ENCODE measurements at regions not wholly inside any gene's neighbourhood (a gene's known extent, or its start where the extent isn't known, plus 50 kb on each side); places are given as distances from the start of the nearest gene placed in this dataset.

DNA sequence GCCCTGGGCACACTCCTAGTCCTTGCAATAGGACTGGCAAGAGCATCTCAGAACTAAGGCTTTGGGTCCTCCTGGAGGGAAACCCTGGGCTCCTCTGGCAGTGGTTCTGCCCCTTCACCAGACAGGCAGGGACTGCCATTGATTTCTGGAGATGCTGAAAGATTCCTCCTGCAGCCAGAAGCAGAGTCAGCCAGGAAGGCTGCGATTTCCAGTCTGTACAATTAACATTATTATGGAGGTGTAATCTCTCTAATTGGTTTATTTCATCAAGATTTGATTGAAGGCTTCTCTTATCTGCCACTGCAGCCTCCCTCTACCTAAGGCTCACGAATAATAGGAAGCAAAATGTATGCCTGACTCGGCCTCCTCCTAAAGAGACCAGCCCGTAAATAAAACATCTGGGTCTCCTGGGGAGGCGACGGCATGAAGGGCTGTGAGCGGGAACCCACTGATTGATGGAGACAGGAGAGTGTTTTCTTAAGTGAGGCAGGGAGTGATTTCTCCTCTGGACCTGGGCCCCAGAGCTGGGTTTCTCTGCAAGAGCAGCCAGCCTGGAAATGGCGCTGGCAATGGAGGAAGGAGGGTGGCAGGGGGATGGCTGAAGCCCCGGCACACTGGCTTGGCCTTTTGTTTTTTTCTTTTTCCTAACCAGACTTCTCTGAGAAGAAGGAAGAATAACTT lies 689.6 kb downstream of the DHX35 start:
- 51% methylated on average over 4 of the region's 9 CpGs for WGBS (ENCODE audit: insufficient coverage)
- H3K9me3 ChIP-seq (replicated peaks; ENCODE audit: control insufficient read depth, low read depth, low read length): no peaks in the 10 kb centered on the region
- H3K27ac ChIP-seq (ENCODE audit: low read length): no peak overlapping the region
- no peaks in the 10 kb centered on the region for H3K36me3 ChIP-seq (ENCODE audit: control insufficient read depth, insufficient read depth, low read length)
- H3K4me3 ChIP-seq (ENCODE audit: low read length): no peak overlapping the region
- DNase-seq: no peak
- H3K27me3 ChIP-seq (ENCODE audit: control insufficient read depth, insufficient read depth, low read length): no peaks in the 10 kb centered on the region
- H3K4me1 ChIP-seq (ENCODE audit: control insufficient read depth, insufficient read depth, low read length): no peaks in the 10 kb centered on the region

DNA sequence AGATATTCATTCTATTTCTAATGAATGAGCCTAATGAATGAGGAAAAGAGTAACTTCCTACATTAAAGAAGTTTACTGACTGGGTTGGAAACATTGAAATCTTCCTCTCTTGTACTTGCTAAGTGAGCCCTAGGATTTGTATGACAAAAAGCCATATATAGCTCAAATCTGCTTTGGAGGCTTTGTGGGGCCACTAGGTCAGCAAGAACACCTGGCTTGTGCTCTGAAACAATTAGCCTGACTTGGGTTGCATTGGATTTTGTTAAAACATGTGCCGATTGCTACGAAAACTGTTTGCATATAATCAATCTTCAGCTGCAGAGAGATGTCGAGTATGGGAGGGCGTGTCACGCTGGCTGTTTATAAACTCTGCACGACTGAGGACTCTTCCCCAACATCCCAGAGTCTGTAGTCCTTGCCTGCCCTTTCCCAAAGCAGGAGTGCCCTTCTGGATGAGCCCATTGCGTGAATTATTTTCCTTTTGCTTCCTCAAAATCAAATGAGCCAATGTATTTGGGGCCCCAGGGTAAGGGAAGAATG lies 684.8 kb downstream of the DHX35 start:
- Histone ChIP-seq H3K4me1 (ENCODE audit: control insufficient read depth, insufficient read depth, low read length) (peaks cover 11% of the 10 kb centered on the region), H3K27me3 (ENCODE audit: control insufficient read depth, insufficient read depth, low read length) (no peaks in the 10 kb centered on the region), H3K4me3 (ENCODE audit: low read length) (no peak overlapping the region), H3K9me3 (replicated peaks; ENCODE audit: control insufficient read depth, low read depth, low read length) (no peaks in the 10 kb centered on the region), H3K27ac (ENCODE audit: low read length) (no peak overlapping the region), H3K36me3 (ENCODE audit: control insufficient read depth, insufficient read depth, low read length) (no peaks in the 10 kb centered on the region)
- DNase-seq: no peak
- WGBS (ENCODE audit: insufficient coverage): 78% methylated on average over 4 of the region's 7 CpGs

DNA sequence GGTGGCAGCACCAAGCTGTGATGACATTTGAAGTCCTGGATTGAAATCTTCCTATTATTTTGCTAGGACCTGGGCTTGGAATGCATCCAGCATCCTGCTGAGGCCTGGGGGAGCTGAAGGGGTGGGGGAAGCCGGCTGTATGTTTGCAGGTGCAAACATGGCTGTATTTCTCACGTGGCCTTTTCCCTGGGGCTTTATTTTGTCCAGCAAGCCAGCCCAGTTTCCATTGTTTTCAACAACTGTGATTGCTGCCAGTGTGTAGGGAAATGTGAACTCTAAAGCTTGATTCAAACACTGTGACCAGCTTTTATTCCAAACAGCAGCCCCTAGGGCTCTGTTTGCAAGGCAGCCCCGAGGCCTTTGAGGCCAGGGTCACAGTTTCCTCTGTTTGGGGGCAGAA lies 683.0 kb downstream of the DHX35 start:
- Histone ChIP-seq H3K9me3 (replicated peaks; ENCODE audit: control insufficient read depth, low read depth, low read length) (no peaks in the 10 kb centered on the region), H3K27ac (ENCODE audit: low read length) (peak overlapping the region; percentile 55), H3K27me3 (ENCODE audit: control insufficient read depth, insufficient read depth, low read length) (no peaks in the 10 kb centered on the region), H3K4me3 (ENCODE audit: low read length) (no peak overlapping the region), H3K4me1 (ENCODE audit: control insufficient read depth, insufficient read depth, low read length) (peaks cover 11% of the 10 kb centered on the region), H3K36me3 (ENCODE audit: control insufficient read depth, insufficient read depth, low read length) (no peaks in the 10 kb centered on the region)
- no CpG with 5 or more reads among the region's 3 CpGs for WGBS (ENCODE audit: insufficient coverage)
- peak; percentile 85 for DNase-seq

DNA sequence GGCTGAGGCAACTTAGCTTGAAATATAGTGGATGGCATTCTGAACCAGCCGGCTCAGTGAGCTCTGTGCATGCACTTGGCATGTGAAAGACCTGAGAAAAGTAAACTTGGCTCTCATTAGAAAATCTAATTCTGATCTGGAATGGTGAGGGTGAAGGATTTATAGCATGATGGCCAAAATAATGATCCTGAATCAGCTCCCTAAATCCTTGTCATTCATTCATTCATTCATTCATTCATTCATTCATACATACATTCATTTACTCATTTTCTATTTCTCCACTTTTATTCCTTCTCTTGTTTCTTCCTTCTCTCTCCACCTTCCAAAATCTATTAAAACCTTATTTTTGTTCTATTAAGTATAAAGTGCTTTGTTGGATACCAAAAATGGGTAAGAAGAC lies 681.1 kb downstream of the DHX35 start:
- Histone ChIP-seq H3K4me1 (ENCODE audit: control insufficient read depth, insufficient read depth, low read length) (peaks cover 11% of the 10 kb centered on the region), H3K9me3 (replicated peaks; ENCODE audit: control insufficient read depth, low read depth, low read length) (no peaks in the 10 kb centered on the region), H3K27me3 (ENCODE audit: control insufficient read depth, insufficient read depth, low read length) (no peaks in the 10 kb centered on the region), H3K4me3 (ENCODE audit: low read length) (no peak overlapping the region), H3K27ac (ENCODE audit: low read length) (no peak overlapping the region), H3K36me3 (ENCODE audit: control insufficient read depth, insufficient read depth, low read length) (no peaks in the 10 kb centered on the region)
- no peak for DNase-seq
- 71% methylated on average over 1 of the region's 1 CpG for WGBS (ENCODE audit: insufficient coverage)

DNA sequence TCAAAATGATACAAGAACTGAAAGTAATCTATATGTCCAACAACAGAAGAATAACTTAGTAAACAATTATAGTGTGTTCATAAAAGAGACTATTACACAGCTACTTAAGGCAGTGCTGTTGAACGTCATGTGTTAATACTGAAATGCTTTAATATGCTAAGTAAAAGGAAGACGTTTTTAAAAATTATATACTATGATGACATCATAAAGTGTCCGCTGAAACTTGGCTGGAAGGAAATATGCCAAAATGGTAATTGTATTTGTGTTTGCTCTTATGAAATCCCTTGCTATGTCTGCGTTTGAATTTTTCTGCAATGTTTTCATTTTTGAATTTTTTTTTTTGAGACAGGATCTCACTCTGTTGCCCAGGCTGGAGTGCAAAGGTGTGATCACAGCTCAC lies 679.3 kb downstream of the DHX35 start:
- no peak overlapping the region for H3K27ac ChIP-seq (ENCODE audit: low read length)
- no peak overlapping the region for H3K4me3 ChIP-seq (ENCODE audit: low read length)
- no peaks in the 10 kb centered on the region for H3K27me3 ChIP-seq (ENCODE audit: control insufficient read depth, insufficient read depth, low read length)
- peaks cover 11% of the 10 kb centered on the region for H3K4me1 ChIP-seq (ENCODE audit: control insufficient read depth, insufficient read depth, low read length)
- no peak for DNase-seq
- H3K36me3 ChIP-seq (ENCODE audit: control insufficient read depth, insufficient read depth, low read length): no peaks in the 10 kb centered on the region
- no peaks in the 10 kb centered on the region for H3K9me3 ChIP-seq (replicated peaks; ENCODE audit: control insufficient read depth, low read depth, low read length)
- WGBS (ENCODE audit: insufficient coverage): no CpG with 5 or more reads among the region's 4 CpGs

DNA sequence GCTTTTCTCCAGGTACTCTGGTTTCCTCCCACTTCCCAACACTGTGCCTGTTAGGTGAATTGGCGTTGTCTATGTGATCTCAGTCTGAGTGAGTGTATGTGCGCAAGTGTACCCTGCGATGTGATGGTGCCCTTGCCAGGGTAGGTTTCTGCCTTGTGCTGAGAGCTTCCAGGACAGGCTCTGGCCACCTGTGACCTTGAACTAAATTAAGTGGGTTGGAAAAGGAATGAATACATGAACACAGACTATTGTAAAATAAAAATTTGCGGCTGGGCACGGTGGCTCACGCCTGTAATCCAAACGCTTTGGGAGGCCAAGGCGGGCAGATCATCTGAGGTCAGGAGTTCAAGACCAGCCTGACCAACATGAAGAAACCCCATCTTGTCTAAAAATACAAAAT lies 678.0 kb downstream of the DHX35 start:
- Histone ChIP-seq H3K27me3 (ENCODE audit: control insufficient read depth, insufficient read depth, low read length) (no peaks in the 10 kb centered on the region), H3K36me3 (ENCODE audit: control insufficient read depth, insufficient read depth, low read length) (no peaks in the 10 kb centered on the region), H3K4me1 (ENCODE audit: control insufficient read depth, insufficient read depth, low read length) (peaks cover 3% of the 10 kb centered on the region), H3K27ac (ENCODE audit: low read length) (no peak overlapping the region), H3K9me3 (replicated peaks; ENCODE audit: control insufficient read depth, low read depth, low read length) (no peaks in the 10 kb centered on the region), H3K4me3 (ENCODE audit: low read length) (no peak overlapping the region)
- DNase-seq: no peak
- 86% methylated on average over 5 of the region's 8 CpGs for WGBS (ENCODE audit: insufficient coverage)

DNA sequence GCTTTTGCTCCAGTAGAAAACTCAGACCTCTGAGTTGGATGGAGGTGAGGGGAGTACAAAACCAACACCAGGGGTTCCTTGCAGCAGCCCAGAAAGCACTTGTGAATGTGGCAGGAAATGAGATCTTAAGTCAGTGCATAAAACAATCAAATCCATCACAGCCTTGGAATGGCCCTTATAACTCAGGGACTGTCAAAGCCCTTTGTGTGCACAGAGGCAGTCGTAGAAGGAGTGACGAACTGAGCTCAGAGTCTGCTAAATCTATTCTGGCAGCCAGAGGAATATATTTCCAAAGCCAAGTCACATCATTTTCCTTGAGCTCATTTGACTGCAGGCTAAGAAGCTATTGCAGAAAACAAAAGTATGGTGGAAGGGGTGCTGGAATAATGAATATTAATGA lies 676.6 kb downstream of the DHX35 start:
- WGBS (ENCODE audit: insufficient coverage): 0% methylated on average over 1 of the region's 2 CpGs
- Histone ChIP-seq H3K4me3 (ENCODE audit: low read length) (no peak overlapping the region), H3K27me3 (ENCODE audit: control insufficient read depth, insufficient read depth, low read length) (no peaks in the 10 kb centered on the region), H3K4me1 (ENCODE audit: control insufficient read depth, insufficient read depth, low read length) (no peaks in the 10 kb centered on the region), H3K36me3 (ENCODE audit: control insufficient read depth, insufficient read depth, low read length) (no peaks in the 10 kb centered on the region), H3K27ac (ENCODE audit: low read length) (no peak overlapping the region), H3K9me3 (replicated peaks; ENCODE audit: control insufficient read depth, low read depth, low read length) (no peaks in the 10 kb centered on the region)
- peak; percentile 91 for DNase-seq

DNA sequence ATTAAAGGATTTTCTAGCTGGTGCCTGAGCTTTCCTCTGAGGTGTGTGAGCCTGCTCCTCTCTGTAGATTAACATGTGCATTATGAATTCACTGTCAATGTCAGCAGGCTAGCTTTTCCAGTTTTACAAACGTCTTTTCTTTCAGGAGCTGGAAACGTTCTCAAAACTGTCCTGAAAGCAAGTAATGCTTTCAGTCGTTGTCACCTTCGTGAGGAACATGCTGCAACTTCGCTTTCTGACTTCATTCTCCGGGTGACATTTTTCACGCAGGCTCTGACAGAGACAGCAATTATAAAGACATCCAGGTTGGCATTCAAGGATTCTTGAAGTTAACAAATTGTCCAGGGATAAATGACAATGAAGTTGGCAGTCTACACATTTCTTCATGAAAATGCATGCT lies 671.5 kb downstream of the DHX35 start:
- WGBS (ENCODE audit: insufficient coverage): 63% methylated on average over 7 of the region's 7 CpGs
- no peak for DNase-seq

DNA sequence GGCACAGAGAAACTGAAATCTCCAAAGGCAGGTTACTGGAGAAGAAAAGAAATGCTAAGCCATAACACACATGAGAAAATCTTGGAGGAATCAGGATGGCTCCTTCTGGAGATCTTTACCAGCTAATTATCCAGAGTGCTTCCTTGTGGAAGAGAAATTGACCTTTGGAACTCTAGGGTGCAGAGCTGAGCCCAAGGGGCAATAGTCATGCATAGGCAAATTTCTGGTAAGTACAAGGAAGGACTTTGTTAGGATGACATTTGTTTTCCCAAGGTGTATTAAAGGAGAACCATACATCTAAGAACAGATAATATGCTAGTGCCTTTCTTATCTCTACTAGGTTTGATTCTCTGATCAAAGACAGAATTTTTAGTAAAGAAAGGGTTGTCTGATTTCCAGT lies 670.6 kb downstream of the DHX35 start:
- no peak overlapping the region for H3K27ac ChIP-seq (ENCODE audit: low read length)
- no peaks in the 10 kb centered on the region for H3K9me3 ChIP-seq (replicated peaks; ENCODE audit: control insufficient read depth, low read depth, low read length)
- H3K4me1 ChIP-seq (ENCODE audit: control insufficient read depth, insufficient read depth, low read length): no peaks in the 10 kb centered on the region
- no peak for DNase-seq
- no peak overlapping the region for H3K4me3 ChIP-seq (ENCODE audit: low read length)
- no peaks in the 10 kb centered on the region for H3K36me3 ChIP-seq (ENCODE audit: control insufficient read depth, insufficient read depth, low read length)
- H3K27me3 ChIP-seq (ENCODE audit: control insufficient read depth, insufficient read depth, low read length): no peaks in the 10 kb centered on the region

More for the DNA sequence above, 671.5 kb downstream of the DHX35 start:
- Histone ChIP-seq H3K4me1 (ENCODE audit: control insufficient read depth, insufficient read depth, low read length) (no peaks in the 10 kb centered on the region), H3K4me3 (ENCODE audit: low read length) (no peak overlapping the region), H3K36me3 (ENCODE audit: control insufficient read depth, insufficient read depth, low read length) (no peaks in the 10 kb centered on the region), H3K27ac (ENCODE audit: low read length) (no peak overlapping the region), H3K9me3 (replicated peaks; ENCODE audit: control insufficient read depth, low read depth, low read length) (no peaks in the 10 kb centered on the region), H3K27me3 (ENCODE audit: control insufficient read depth, insufficient read depth, low read length) (no peaks in the 10 kb centered on the region)

DNA sequence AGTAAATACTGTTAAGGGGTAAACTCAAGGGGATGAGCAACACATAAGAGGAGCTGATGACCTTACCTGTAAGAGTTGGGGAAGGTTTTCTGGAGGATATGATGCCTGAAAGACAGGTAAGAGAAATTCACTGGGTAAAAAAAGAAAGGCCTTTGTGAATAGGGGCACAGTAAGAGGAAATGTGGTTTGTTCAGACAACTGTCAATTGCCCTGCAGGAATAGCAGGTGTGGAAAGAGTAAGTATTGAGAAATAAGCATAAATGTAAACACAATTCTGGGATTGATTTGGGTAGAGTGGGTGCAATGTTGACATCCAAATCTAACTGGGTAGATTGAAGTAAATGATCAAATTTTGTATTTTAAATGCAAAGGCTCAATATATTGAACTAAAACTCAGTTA lies 670.0 kb downstream of the DHX35 start:
- Histone ChIP-seq H3K36me3 (ENCODE audit: control insufficient read depth, insufficient read depth, low read length) (no peaks in the 10 kb centered on the region), H3K4me1 (ENCODE audit: control insufficient read depth, insufficient read depth, low read length) (no peaks in the 10 kb centered on the region), H3K27ac (ENCODE audit: low read length) (no peak overlapping the region), H3K9me3 (replicated peaks; ENCODE audit: control insufficient read depth, low read depth, low read length) (no peaks in the 10 kb centered on the region), H3K4me3 (ENCODE audit: low read length) (no peak overlapping the region), H3K27me3 (ENCODE audit: control insufficient read depth, insufficient read depth, low read length) (no peaks in the 10 kb centered on the region)
- DNase-seq: no peak

DNA sequence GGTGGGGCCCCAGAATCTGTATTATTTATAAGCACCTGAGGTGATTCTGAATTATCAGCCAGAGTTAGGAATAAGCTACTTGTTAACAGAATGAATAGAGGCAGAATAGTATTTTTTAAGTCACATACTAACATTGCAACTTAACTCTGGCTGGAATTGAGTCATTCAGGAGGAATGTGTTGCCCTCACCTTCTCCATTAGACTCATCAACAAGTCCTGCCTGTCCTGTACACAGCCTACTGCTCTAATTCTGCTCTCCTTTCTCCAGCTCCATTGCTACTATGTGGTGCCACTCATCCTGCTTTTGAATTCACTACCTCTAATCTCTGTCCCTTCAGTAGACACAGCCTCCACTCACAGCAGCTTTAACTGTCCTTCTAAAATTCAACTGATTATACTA lies 669.4 kb downstream of the DHX35 start:
- no peak overlapping the region for H3K27ac ChIP-seq (ENCODE audit: low read length)
- H3K36me3 ChIP-seq (ENCODE audit: control insufficient read depth, insufficient read depth, low read length): no peaks in the 10 kb centered on the region
- no peaks in the 10 kb centered on the region for H3K4me1 ChIP-seq (ENCODE audit: control insufficient read depth, insufficient read depth, low read length)
- no peak overlapping the region for H3K4me3 ChIP-seq (ENCODE audit: low read length)
- no peaks in the 10 kb centered on the region for H3K27me3 ChIP-seq (ENCODE audit: control insufficient read depth, insufficient read depth, low read length)
- no peak for DNase-seq
- H3K9me3 ChIP-seq (replicated peaks; ENCODE audit: control insufficient read depth, low read depth, low read length): no peaks in the 10 kb centered on the region
